LNCAP (cell line): ENCODE measurements at regions not wholly inside any gene's neighbourhood (a gene's known extent, or its start where the extent isn't known, plus 50 kb on each side); places are given as distances from the start of the nearest gene placed in this dataset.

Source experiments
- CTCF ChIP-seq: fragments of 450-650 bp; IDR thresholded peaks from 2 replicates; pipeline ENCODE4 v1.5.1; 2017; ENCODE audit warnings: mild to moderate bottlenecking

GRCh38 chr18:22110461-22110924 lies 58.9 kb upstream of the GATA6 start:
- TF ChIP-seq CTCF: no peak

GRCh38 chr18:22112215-22112614 lies 57.2 kb upstream of the GATA6 start:
- no peak for TF ChIP-seq CTCF

GRCh38 chr18:22113144-22113844 lies 56.1 kb upstream of the GATA6 start:
- no peak for TF ChIP-seq CTCF

GRCh38 chr18:22114526-22115321 lies 54.7 kb upstream of the GATA6 start:
- no peak for TF ChIP-seq CTCF

- TF ChIP-seq CTCF: no peak
Measured at GRCh38 chr18:22115573-22115972, 53.8 kb upstream of the GATA6 start.
